Activated CD8-positive, alpha-beta memory T cell treated with anti-CD3 and anti-CD28 coated beads for 1 hour (primary cell): ENCODE measurements at regions not wholly inside any gene's neighbourhood (a gene's known extent, or its start where the extent isn't known, plus 50 kb on each side); places are given as distances from the start of the nearest gene placed in this dataset.
"Not testable (repeated sequence)": the region's sequence is repeated elsewhere in the genome, so short reads cannot be mapped to it uniquely, and the experiment has no call there.

Experiments used
- DNase-seq, 2 donors: peaks; one replicate each; pipeline ENCODE4 v3.0.0-alpha.2; 2020; ENCODE audit warnings: low read depth in 1 of 2; ENCODE audit errors: extremely low read depth in 1 of 2

DNA sequence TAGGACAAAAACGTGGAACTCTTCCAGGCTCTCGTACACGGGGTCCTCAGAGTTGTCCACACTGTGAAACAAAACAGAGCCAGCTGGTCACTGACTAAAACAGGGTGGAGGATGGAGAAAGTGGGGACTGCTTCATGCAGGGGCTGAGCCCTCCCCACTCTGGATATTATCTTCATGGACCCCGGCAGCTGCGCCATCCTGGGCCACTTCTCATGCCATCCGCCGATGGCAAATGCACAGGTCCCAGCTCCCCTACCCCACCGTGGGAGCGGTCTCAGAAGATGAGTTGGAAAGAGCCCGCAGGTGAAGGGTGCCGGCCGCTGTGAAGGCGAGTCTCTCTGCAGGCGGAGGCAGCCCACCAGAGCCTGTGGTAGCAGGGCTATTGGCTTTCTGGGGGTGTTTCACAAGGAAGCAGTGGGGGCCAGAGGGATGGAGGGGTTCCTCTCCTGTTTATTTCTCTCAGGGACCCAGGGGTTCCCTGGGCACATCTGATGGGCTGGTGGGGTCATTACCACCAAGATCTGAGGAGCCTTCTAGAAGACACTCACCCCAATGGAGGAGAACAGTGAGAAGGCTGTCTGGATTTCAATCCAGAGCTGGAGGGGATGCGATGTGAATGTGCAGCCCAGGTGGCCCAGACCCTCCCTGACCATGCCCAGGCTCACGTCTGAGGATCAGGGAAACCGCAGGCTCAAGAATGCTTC, 177.3 kb downstream of the KLF13 start:
- no peak for DNase-seq

GRCh38 chr15:31504462-31504839, 177.8 kb downstream of the KLF13 start:
- no peak for DNase-seq

DNA sequence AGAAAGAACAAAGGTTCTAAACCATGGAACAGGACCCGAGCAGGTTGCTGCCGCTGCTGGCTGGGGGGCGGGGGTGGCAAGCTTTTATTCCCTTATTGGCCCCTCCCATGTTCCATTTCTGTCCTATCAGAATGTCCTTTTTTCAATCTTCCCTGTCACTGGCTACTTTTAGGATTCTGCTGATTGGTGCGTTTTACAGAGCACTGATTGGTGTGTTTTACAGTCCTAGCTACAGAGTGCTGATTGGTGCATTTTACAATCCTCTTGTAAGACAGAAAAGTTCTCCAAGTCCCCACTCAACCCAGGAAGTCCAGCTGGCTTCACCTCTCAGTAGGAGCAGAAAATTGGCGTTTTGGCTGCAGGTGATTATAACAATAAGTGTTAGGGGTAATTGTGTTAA, 180.9 kb downstream of the KLF13 start:
- DNase-seq = not testable (repeated sequence)

GRCh38 chr15:31508656-31509055, 182.0 kb downstream of the KLF13 start:
- no peak for DNase-seq

DNA sequence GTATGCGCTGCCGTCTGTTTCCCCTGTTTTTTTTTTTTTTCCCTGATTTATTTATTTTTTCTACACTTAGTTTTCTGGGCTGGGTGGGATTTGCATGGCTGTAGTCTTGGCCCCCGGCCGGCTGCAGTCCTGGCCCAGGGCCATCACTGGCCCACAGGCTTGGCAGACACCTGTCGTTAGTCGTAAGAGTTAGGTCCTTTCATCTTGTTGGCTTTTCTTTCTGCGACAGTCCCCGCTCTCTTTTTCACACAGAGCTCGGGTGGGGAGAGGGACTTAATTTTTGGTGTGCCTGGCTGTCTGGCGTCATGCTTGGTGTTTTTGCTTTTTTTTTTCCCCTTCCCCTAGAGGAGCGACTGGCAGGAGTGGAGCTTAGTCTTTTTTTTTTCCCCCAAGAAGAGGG, 183.4 kb downstream of the KLF13 start:
- no peak for DNase-seq

- DNase-seq = peak in 1 of 2 donors; percentile 7
Observed at GRCh38 chr15:31511707-31512310, 185.2 kb downstream of the KLF13 start.

GRCh38 chr15:31513178-31513577, 186.5 kb downstream of the KLF13 start:
- DNase-seq = no peak

DNA sequence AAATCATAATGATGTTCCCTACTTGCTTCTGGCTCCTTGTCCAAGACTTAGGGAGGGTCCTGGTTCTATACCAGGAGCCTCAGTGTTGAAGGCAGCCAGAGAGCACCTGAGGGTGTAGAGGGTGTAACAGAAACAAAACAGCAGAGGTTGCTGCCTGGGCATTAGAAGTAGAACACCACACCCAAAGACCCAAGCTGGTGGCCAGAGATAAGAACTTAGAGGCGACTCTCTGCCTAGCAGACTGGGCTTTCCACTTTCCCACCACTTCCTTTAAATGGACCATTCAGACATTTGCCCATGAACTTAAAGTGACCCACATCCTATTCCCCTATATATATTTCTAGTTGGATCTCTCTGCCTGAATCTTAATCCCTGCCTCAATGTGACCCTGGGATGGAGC, 189.8 kb downstream of the KLF13 start:
- DNase-seq = no peak

- no peak for DNase-seq
Observed at GRCh38 chr15:31516874-31517273, 190.2 kb downstream of the KLF13 start.

DNA sequence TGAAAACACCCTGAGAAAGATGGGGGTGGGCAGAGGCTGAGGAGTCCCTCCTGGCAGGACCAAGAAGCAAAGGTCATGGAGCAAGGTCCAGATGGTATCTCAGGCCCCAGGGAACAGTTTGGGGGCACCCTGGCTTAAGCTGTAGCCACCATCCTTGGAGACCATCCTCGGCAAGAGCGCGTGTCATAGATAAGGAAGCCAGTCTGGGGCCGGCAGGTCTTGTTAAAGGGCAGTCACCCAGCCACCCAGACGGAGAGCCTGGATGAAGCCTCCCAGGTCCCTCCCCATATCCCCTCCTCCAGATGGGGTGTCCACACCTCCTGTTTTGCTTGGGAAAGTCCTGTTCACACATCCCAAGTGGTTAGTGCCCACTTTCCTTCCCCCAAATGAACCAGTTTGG, 191.1 kb downstream of the KLF13 start:
- no peak for DNase-seq

GRCh38 chr15:31522028-31522427, 195.4 kb downstream of the KLF13 start:
- no peak for DNase-seq

- DNase-seq = no peak
Observed at GRCh38 chr15:31523027-31523654, 196.5 kb downstream of the KLF13 start.

- DNase-seq = no peak
Observed at GRCh38 chr15:31523655-31524049, 197.0 kb downstream of the KLF13 start.

GRCh38 chr15:31525185-31525695, 198.6 kb downstream of the KLF13 start:
- DNase-seq = no peak

- no peak for DNase-seq
Observed at GRCh38 chr15:31525988-31526665, 199.5 kb downstream of the KLF13 start.

DNA sequence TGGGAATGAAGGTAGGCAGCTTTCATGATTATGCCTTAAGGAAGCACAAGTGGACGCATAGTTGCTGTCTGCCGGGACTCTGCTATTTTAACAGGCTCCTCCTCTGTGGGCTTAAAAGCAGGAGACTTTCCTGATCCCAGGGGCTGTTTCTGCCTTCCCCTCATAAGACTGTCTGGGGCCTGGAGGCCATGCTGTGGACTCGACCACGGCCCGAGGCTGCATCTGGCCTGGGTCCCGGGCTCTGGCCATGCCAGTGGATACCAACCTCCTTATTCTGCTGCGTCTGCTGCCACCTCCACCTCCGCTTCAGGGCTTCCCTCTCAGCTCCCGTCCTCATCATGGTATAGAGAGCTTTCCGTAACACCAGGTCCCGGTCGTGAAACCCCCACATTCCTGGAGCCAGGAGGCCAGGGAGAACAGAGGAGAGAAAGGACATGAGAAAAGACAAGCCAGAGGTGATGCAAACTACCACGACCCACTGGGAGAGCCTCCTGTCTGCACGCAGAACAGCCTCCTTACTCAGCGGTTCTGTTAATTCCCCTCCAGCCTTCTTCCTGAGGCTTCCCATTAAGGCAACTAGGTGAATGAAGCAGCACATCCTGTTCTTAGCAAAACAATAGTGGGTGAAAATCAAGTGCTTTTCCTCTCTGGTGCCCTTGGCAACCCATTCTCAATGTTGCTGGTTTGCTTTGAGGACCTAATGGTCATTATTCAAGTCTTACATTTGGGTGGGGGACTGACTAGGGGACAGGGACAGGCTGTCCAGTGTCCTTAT, 200.5 kb downstream of the KLF13 start:
- no peak for DNase-seq

- DNase-seq = no peak
Observed at GRCh38 chr15:31528846-31529245, 202.2 kb downstream of the KLF13 start.

DNA sequence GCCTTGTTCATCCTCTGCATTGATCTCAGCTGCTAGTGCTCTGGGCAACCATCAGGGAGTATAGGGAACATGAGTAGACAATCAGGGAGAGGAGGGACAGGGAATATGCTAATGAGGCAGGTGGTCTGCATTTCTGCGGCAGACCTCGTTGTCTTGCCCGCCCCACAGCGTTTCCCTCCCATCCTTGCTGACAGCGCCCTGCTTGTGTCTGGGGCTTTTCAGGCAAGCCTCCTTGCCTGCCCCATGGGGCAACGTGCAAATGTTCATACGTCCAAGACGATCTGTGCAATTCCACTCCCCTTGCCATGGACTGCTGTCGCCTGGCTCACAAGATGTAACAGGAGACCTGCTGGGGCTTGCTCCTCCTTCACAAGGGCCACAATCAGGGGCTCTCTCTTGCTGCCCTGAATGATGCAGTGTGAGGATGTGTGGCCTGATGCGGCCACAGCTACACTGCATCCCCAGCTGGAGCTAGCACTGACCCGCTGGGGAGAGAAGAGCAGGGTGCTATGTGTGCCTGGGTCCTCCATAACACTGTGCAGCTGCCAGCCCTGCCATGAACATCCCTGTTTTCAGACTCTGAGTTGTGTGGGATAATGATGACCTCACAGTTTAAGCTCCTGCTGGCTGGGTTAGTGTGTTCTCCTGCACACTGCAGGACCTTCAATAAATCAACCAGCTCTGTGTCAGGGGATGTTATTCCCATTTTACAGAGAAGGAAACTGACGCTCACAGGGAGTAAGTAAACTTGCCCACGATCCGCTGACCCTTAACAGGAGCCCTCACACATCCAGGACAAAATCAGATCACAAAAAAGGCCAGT, 211.3 kb downstream of the KLF13 start:
- DNase-seq = no peak

DNA sequence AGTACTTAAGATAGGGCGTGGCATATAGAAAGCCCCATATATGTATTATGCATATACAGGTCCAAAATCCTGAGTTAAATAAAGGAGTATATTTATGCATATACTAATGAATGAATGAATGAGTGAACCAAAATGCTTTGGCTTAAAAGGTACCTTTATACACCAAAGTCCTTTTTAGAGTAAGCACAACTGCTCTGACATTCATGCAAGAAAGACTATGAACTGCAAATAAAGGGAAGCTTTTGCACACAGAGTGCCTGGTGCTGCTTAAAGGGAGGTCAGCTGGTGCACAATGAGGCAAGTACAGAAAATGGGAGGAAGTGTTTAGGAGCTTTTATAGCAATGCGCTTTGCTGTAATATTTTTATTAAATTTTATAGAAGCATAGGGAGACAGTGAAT, 214.0 kb downstream of the KLF13 start:
- no peak for DNase-seq

DNA sequence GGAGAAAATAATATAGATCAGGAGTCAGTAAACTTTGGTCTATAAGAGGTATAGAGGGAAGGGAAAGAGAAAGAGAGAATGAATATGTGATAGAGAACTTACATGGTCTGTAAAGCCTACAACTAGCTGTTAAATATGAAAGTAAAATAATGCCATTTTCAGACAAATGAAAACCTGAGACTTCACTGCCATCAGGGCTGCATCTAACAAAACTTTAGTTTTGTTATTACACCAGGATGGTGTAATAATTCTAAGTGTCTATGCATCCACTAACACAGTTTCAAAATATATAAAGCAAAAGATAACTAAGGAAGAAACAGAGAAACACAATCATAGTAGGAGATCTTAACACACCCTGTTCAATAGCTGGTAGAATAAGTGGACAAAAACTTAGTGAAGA, 217.7 kb downstream of the KLF13 start:
- DNase-seq = no peak
